Activated CD4-positive, alpha-beta memory T cell treated with anti-CD3 and anti-CD28 coated beads for 36 hours (primary cell): ENCODE measurements at regions not wholly inside any gene's neighbourhood (a gene's known extent, or its start where the extent isn't known, plus 50 kb on each side); places are given as distances from the start of the nearest gene placed in this dataset.
"Not testable (repeated sequence)": the region's sequence is repeated elsewhere in the genome, so short reads cannot be mapped to it uniquely, and the experiment has no call there.

ENCODE experiments used
- CTCF ChIA-PET: fragments of 350-600 bp; sonication (Branson Sonifier 250); formaldehyde crosslinking; loops from one replicate; lab custom pipeline; 2021; ENCODE audit warnings: antibody characterized with exemption, inconsistent platforms; lab: Charles Lee
- POLR2A ChIA-PET: fragments of 350-600 bp; sonication (Branson Sonifier 250); formaldehyde crosslinking; loops from one replicate; lab custom pipeline; 2021; ENCODE audit warnings: antibody characterized with exemption; lab: Charles Lee
- DNase-seq: peaks from one replicate; pipeline ENCODE4 v3.0.0-alpha.2; 2020
- H3K27ac Mint-ChIP-seq: one replicate; pipeline ENCODE4 v1.8.0; 2021; ENCODE audit warnings: mixed read lengths
- H3K27me3 Mint-ChIP-seq: one replicate; pipeline ENCODE4 v1.8.0; 2021; ENCODE audit warnings: mixed read lengths
- H3K36me3 Mint-ChIP-seq: one replicate; pipeline ENCODE4 v1.8.0; 2021; ENCODE audit warnings: mixed read lengths
- H3K4me1 Mint-ChIP-seq: one replicate; pipeline ENCODE4 v1.8.0; 2021; ENCODE audit warnings: low read depth, mixed read lengths
- H3K4me3 Mint-ChIP-seq: one replicate; pipeline ENCODE4 v1.8.0; 2021; ENCODE audit warnings: mild to moderate bottlenecking, mixed read lengths
- H3K9me3 Mint-ChIP-seq: one replicate; pipeline ENCODE4 v1.8.0; 2021; ENCODE audit warnings: mixed read lengths
- intact Hi-C: fragments of 100-400 bp; cut with micrococcal nuclease; formaldehyde crosslinking; loops from one replicate; pipeline ENCODE4 v1.15.1; 2023

DNA sequence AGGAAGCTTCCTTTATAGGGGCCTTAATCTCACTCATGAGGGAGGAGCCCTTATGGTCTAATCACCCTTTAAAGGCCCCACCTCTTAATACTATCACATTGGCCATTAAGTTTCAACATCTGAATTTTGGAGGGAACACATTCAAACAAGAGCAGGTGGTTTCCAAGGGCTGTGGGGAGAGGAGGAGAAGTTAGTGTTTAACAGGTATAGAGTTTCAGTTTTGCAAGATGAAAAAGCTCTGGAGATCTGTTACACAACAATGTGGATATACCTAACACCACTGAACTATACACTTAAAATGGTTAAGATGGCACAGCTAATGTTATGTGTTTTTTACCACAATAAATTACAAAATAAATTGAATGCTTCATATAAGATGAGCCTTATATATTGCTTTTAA is 113.4 kb upstream of the DNAH14 start:
- ChIA-PET CTCF (no interaction called here), POLR2A (no interaction called here)
- no peaks in the 10 kb centered on the region for H3K36me3 Mint-ChIP-seq
- H3K9me3 Mint-ChIP-seq: peaks cover 14% of the 10 kb centered on the region
- no peak for DNase-seq
- H3K4me3 Mint-ChIP-seq: no peak overlapping the region
- no peak overlapping the region for H3K27ac Mint-ChIP-seq
- intact Hi-C loops: no loop called here
- peaks cover 9% of the 10 kb centered on the region for H3K27me3 Mint-ChIP-seq
- no peaks in the 10 kb centered on the region for H3K4me1 Mint-ChIP-seq

GRCh38 chr1:224817382-224817781 is 112.1 kb upstream of the DNAH14 start:
- H3K27ac Mint-ChIP-seq: no peak overlapping the region
- no peak overlapping the region for H3K4me3 Mint-ChIP-seq
- peaks cover 9% of the 10 kb centered on the region for H3K27me3 Mint-ChIP-seq
- peaks cover 28% of the 10 kb centered on the region for H3K9me3 Mint-ChIP-seq
- DNase-seq: no peak
- H3K36me3 Mint-ChIP-seq: no peaks in the 10 kb centered on the region
- H3K4me1 Mint-ChIP-seq: no peaks in the 10 kb centered on the region
- ChIA-PET POLR2A (no interaction called here), CTCF (no interaction called here)
- intact Hi-C loops: no loop called here

GRCh38 chr1:224819861-224820260 is 109.6 kb upstream of the DNAH14 start:
- DNase-seq: no peak
- intact Hi-C loops: no loop called here
- Mint-ChIP-seq H3K4me3 (no peak overlapping the region), H3K27ac (no peak overlapping the region), H3K27me3 (peaks cover 7% of the 10 kb centered on the region), H3K36me3 (no peaks in the 10 kb centered on the region), H3K9me3 (peaks cover 19% of the 10 kb centered on the region), H3K4me1 (no peaks in the 10 kb centered on the region)
- CTCF ChIA-PET: no interaction called here
- POLR2A ChIA-PET: no interaction called here

DNA sequence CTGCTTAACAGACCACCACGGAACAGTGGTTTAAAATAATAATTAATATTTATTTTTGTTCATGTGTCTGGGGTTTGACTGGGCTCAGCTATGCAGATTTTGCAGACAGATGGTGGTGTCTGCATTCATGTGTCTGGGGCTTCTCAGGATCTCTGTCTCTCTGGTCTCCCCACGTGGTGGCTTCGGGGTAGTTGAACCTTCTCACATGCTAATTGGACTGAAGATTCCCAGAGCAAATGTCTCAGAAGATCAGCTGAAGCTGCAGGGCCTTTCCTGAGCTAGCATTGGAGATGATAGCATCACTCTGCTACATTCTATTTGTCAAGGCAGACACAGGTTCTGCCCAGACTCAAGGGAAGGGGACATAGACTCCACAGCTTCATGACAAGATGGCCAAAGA is 109.1 kb upstream of the DNAH14 start:
- H3K4me1 Mint-ChIP-seq: no peaks in the 10 kb centered on the region
- ChIA-PET CTCF (no interaction called here), POLR2A (no interaction called here)
- peaks cover 6% of the 10 kb centered on the region for H3K27me3 Mint-ChIP-seq
- intact Hi-C loops: no loop called here
- no peak overlapping the region for H3K4me3 Mint-ChIP-seq
- DNase-seq: no peak
- H3K9me3 Mint-ChIP-seq: peaks cover 19% of the 10 kb centered on the region
- H3K27ac Mint-ChIP-seq: no peak overlapping the region
- no peaks in the 10 kb centered on the region for H3K36me3 Mint-ChIP-seq

GRCh38 chr1:224821751-224822150 is 107.7 kb upstream of the DNAH14 start:
- Mint-ChIP-seq H3K27me3 (peaks cover 11% of the 10 kb centered on the region), H3K9me3 (peaks cover 19% of the 10 kb centered on the region)
- H3K27ac Mint-ChIP-seq, DNase-seq, H3K4me3 Mint-ChIP-seq, H3K4me1 Mint-ChIP-seq, intact Hi-C loops, CTCF ChIA-PET, POLR2A ChIA-PET, H3K36me3 Mint-ChIP-seq: not testable (repeated sequence)

GRCh38 chr1:224825525-224826000 is 103.9 kb upstream of the DNAH14 start:
- POLR2A ChIA-PET: no interaction called here
- Mint-ChIP-seq H3K4me1 (no peaks in the 10 kb centered on the region), H3K36me3 (no peaks in the 10 kb centered on the region), H3K4me3 (no peak overlapping the region), H3K9me3 (peaks cover 19% of the 10 kb centered on the region), H3K27ac (no peak overlapping the region), H3K27me3 (peaks cover 19% of the 10 kb centered on the region)
- no peak for DNase-seq
- intact Hi-C loops: no loop called here
- CTCF ChIA-PET: no interaction called here

- Mint-ChIP-seq H3K4me3 (no peak overlapping the region), H3K27ac (no peak overlapping the region), H3K36me3 (no peaks in the 10 kb centered on the region), H3K9me3 (peaks cover 11% of the 10 kb centered on the region), H3K4me1 (no peaks in the 10 kb centered on the region), H3K27me3 (peaks cover 20% of the 10 kb centered on the region)
- intact Hi-C loops: no loop called here
- DNase-seq: no peak
- ChIA-PET POLR2A (no interaction called here), CTCF (no interaction called here)
These were observed 100.8 kb upstream of the DNAH14 start for GRCh38 chr1:224828691-224829090.

GRCh38 chr1:224831501-224831900 is 98.0 kb upstream of the DNAH14 start:
- ChIA-PET CTCF (no interaction called here), POLR2A (no interaction called here)
- Mint-ChIP-seq H3K4me1 (no peaks in the 10 kb centered on the region), H3K27ac (no peak overlapping the region), H3K9me3 (peaks cover 12% of the 10 kb centered on the region), H3K27me3 (peaks cover 17% of the 10 kb centered on the region), H3K4me3 (no peak overlapping the region), H3K36me3 (no peaks in the 10 kb centered on the region)
- intact Hi-C loops: no loop called here
- DNase-seq: no peak

- H3K36me3 Mint-ChIP-seq, H3K4me3 Mint-ChIP-seq, H3K27me3 Mint-ChIP-seq, H3K27ac Mint-ChIP-seq, H3K4me1 Mint-ChIP-seq, H3K9me3 Mint-ChIP-seq, CTCF ChIA-PET, DNase-seq, intact Hi-C loops, POLR2A ChIA-PET: not testable (repeated sequence)
These were observed 89.7 kb upstream of the DNAH14 start for GRCh38 chr1:224839648-224840300.

- H3K4me1 Mint-ChIP-seq, intact Hi-C loops, H3K9me3 Mint-ChIP-seq, H3K27ac Mint-ChIP-seq, DNase-seq, H3K27me3 Mint-ChIP-seq, POLR2A ChIA-PET, H3K4me3 Mint-ChIP-seq, CTCF ChIA-PET, H3K36me3 Mint-ChIP-seq: not testable (repeated sequence)
These were observed 87.7 kb upstream of the DNAH14 start for GRCh38 chr1:224841803-224842202.

DNA sequence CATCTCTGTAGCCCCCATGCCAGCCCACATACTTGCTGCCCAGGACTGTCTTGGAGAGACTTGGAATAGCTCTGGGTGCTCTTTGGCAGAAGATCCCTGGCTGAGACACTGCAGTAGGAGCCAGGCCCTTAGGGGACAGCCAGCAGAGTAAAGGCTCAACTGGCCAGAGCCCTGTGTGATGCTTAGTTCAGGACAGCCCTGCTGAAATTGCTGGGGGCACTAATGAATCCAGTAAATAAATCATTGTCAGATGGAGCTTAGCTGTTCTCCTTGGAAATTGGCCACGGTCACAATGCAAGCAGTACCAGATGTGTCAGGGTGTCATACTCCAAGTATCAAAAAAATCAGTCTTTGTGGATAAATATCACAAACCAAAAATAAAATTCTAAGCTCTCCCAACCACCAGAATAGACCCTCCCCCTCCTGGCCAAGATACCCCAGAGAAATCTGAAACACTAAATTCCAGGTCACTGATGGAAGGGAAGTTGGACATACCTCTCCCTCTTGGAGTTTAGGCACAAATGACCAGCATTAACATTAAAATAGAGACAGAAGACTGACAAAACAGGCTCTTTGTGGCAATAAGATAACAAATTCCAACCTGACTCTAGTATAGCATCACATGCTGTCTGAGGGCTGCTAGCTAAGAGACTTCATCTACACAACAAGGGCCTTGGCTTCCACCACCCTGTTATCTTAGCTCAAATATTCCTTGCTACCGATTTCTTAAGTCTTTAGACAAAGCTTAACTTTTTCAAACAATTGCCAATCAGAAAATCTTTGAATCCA is 83.2 kb upstream of the DNAH14 start:
- Mint-ChIP-seq H3K9me3 (peaks cover 3% of the 10 kb centered on the region), H3K27me3 (peaks cover 2% of the 10 kb centered on the region), H3K36me3 (no peaks in the 10 kb centered on the region), H3K4me1 (no peaks in the 10 kb centered on the region), H3K4me3 (no peak overlapping the region), H3K27ac (no peak overlapping the region)
- intact Hi-C loops: no loop called here
- POLR2A ChIA-PET: no interaction called here
- DNase-seq: no peak
- CTCF ChIA-PET: interaction anchor here (1.2 to 1.4 kb wide), 2 partner anchors 333 to 334 kb away, joined by 4 to 5 read pairs; no protein-coding TSS in a partner anchor

DNA sequence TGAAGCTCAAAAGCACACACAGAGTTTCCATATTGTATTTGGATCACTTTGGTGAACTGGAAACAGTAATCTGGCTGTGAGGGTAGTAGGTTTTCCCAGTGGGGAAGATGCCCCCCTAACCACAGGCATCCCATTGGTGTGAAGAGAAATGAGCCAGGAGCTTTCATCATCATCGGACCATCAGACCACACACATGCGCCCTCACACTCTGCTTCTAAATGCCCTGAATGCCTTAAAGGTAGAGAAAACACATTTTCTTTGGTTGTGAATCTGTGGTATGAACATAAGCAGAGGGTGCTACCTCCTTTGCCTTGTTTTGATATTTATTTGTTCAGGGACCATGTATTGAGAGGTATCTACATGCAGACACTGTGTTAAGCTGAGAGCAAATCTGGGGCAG is 79.0 kb upstream of the DNAH14 start:
- no peak for DNase-seq
- POLR2A ChIA-PET: no interaction called here
- Mint-ChIP-seq H3K9me3 (no peaks in the 10 kb centered on the region), H3K4me3 (no peak overlapping the region), H3K27ac (no peak overlapping the region), H3K27me3 (peaks cover 7% of the 10 kb centered on the region), H3K36me3 (no peaks in the 10 kb centered on the region), H3K4me1 (no peaks in the 10 kb centered on the region)
- intact Hi-C loops: loop anchor here (5.0 kb wide), 1 partner anchor 148 kb away; no protein-coding TSS in a partner anchor
- CTCF ChIA-PET: interaction anchor here (0.5 to 7.2 kb wide), 14 partner anchors 10 to 336 kb away, joined by 3 to 134 read pairs (median 4); no protein-coding TSS in a partner anchor
